ENCODE measurements at regions not wholly inside any gene's neighbourhood (a gene's known extent, or its start where the extent isn't known, plus 50 kb on each side); places are given as distances from the start of the nearest gene placed in this dataset.

- no peak for DNase-seq (ENCODE audit: low read depth)
These were observed 55.5 kb upstream of the SLC8A1 start for GRCh38 chr2:40507432-40507831.

- DNase-seq (ENCODE audit: low read depth): no peak
These were observed 58.4 kb upstream of the SLC8A1 start for GRCh38 chr2:40510304-40510703.

DNA sequence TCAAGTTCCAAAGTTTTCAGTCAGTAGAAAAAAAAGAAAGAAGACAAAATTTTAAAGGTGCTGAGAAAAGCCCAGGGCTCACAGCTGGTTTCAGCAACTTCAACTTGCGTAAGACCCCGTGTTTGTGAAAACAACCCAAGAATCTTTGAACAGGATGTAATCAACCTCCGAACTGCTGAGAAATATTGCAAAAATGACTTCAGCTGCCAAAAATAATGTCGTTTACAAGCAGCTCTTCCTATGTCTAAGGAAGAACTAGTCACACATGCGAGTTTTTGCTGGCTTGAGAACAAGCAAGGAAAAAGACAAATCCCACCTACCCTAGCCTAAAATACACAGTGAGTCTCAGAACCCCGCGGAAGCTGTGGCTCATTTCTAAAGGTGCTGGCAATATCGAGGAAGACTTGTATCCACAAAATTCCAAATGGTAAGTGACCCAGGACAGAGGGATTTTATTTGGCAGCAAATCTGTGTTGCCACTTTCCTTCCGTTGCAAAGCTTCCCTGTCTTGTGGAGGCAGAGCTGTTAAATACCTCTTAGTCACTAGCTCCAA, 59.8 kb upstream of the SLC8A1 start:
- DNase-seq (ENCODE audit: low read depth): no peak

- DNase-seq (ENCODE audit: low read depth): no peak
These were observed 60.4 kb upstream of the SLC8A1 start for GRCh38 chr2:40512256-40512655.

DNA sequence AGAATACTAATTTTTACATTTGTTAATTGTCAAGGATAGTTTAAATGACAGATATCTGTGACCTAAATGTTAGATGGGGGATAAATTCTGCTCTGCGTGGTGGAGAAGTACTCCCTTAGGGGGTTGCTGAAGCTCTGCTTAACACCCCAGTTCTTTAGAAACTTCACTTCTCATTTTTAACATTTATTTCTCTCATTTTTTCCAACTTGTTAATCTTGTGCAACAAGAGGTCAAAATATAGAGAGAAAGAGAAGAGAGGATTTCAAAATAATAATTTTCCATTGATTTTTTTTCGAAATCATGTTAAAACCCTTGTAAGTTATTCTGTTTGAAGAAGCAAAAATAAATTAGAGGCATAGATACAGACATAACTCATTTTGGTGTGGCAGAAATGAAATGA, 61.3 kb upstream of the SLC8A1 start:
- DNase-seq (ENCODE audit: low read depth): no peak

DNA sequence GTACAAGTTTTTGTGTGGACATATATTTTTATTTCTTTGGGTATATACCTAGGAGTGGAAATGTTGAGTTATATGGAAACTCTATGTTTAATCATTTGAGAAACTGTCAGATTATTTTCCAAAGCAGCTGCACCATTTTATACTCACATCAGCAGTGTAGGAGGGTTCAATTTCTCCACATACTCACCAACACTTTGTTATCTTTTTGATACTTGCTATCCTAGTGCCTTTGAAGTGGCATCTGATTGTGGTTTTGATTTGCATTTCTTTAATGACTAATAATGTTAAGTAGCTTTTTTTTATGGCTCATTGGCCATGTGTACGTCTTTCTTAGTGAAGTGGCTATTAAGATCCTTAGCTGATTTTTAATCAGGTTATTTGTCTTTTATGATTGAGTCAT, 64.7 kb upstream of the SLC8A1 start:
- DNase-seq (ENCODE audit: low read depth): no peak

DNA sequence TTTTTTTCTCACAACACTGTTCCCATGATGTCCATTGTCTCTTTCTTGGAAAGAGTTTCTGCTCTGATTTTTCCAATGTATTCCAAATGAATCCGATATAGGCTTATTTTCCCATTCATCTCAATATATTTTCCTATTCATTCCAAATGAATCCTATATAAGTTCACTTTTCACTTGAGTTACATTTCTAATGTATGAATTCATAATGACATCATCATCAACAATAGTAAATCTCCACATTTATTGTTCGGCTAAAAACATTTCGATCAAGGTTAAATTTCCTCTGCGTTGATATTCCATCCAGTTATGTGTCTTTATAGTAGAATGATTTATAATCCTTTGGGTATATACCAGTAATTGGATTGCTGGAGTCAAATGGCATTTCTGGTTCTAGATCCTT, 76.7 kb upstream of the SLC8A1 start:
- no peak for DNase-seq (ENCODE audit: low read depth)

DNA sequence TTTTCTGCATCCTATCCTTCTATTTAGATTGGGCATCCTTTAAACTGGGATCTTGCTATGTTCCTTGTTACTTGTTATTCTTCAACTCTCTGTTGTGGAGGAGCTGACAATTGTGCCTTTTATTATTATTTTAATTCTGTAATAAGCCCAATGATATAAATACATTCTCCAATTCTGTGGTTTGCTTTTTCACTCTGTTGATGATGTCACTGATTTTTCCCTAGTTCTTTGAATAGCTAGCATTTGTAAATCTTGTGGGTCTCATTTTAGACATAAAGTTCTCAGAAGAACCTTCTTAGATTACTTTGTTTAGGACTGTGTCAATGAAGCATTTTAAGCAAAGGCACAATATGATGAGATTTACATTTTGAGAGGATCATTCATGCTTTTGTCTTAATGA, 79.5 kb upstream of the SLC8A1 start:
- no peak for DNase-seq (ENCODE audit: low read depth)

GRCh38 chr2:40534528-40534927, 82.6 kb upstream of the SLC8A1 start:
- DNase-seq (ENCODE audit: low read depth): no peak

- DNase-seq (ENCODE audit: low read depth): no peak
These were observed 84.1 kb upstream of the SLC8A1 start for GRCh38 chr2:40535972-40536371.

DNA sequence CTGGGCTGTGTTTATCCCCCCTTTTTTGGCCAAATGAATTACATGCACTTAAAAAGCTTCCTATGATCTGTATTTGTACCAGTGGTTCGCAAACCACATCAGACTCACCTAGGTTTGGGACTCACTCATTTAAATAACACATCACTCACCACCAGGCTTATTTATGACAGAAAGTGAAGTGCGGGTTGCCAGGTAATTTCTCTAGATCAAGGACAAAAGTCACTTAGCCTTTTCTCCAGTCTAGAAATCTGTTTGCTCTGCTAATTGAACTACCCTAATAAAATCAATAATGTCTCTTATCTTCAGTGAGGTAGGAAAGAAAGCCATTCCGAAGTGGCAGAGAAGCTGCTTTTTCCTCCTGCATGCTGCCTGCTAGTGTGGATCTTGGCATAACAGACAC, 88.1 kb upstream of the SLC8A1 start:
- no peak for DNase-seq (ENCODE audit: low read depth)

GRCh38 chr2:40543381-40543780, 91.5 kb upstream of the SLC8A1 start:
- no peak for DNase-seq (ENCODE audit: low read depth)

DNA sequence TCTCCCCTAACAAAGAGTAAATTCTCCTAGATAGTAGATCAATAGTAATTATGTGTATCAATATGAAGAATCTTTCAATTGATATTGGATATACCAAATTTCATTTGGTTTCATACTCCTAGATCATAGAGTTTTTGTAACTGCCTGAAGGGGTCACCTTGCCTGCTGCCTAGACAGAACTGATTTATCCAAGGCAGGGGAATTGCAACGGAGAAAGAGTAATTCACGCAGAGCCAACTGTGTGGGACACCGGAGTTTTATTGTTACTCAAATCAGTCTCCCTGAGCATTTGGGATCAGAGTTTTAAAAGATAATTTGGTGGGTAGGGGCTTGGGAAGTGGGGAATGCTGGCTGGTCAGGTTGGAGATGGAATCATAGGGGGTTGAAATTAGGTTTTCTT, 92.2 kb upstream of the SLC8A1 start:
- no peak for DNase-seq (ENCODE audit: low read depth)

GRCh38 chr2:40545645-40546044, 93.8 kb upstream of the SLC8A1 start:
- no peak for DNase-seq (ENCODE audit: low read depth)

- no peak for DNase-seq (ENCODE audit: low read depth)
These were observed 94.7 kb upstream of the SLC8A1 start for GRCh38 chr2:40546439-40547191.

GRCh38 chr2:40548521-40548920, 96.6 kb upstream of the SLC8A1 start:
- no peak for DNase-seq (ENCODE audit: low read depth)

- DNase-seq (ENCODE audit: low read depth): no peak
These were observed 98.2 kb upstream of the SLC8A1 start for GRCh38 chr2:40550085-40550484.

GRCh38 chr2:40551081-40551480, 99.2 kb upstream of the SLC8A1 start:
- DNase-seq (ENCODE audit: low read depth): no peak

GRCh38 chr2:40554665-40555294, 102.9 kb upstream of the SLC8A1 start:
- DNase-seq (ENCODE audit: low read depth): no peak

GRCh38 chr2:40556293-40556692, 104.4 kb upstream of the SLC8A1 start:
- DNase-seq (ENCODE audit: low read depth): no peak

- DNase-seq (ENCODE audit: low read depth): no peak
These were observed 104.8 kb upstream of the SLC8A1 start for GRCh38 chr2:40556739-40557138.

- DNase-seq (ENCODE audit: low read depth): no peak
These were observed 106.9 kb upstream of the SLC8A1 start for GRCh38 chr2:40558761-40559160.

- DNase-seq (ENCODE audit: low read depth): no peak
These were observed 107.3 kb upstream of the SLC8A1 start for GRCh38 chr2:40559175-40559574.

DNA sequence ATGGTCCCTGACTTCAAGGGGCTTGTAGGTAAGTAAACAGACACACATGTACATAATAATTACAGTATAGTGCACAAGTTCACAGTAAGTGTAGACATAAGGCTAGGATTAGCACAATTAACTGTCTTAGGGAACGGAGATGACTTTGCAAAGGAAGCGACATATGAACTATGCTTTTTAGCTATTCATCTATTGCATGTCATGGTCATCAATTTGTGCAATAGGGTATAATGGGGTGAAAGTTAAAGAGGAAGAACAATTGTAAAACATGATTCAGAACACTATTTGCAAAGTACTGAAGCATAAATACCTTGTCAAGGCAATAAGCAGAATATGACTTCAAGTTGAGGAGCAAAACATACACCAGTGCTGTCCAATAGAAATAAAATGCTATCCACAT, 112.3 kb upstream of the SLC8A1 start:
- no peak for DNase-seq (ENCODE audit: low read depth)

Measured in stimulated activated CD8-positive, alpha-beta memory T cell treated with anti-CD3 and anti-CD28 coated beads, Interleukin-12 subunit alpha, Interleukin-12 subunit beta, amount 100 ng/mL, for 1 hour (primary cell).